ENCODE measurements at regions not wholly inside any gene's neighbourhood (a gene's known extent, or its start where the extent isn't known, plus 50 kb on each side); places are given as distances from the start of the nearest gene placed in this dataset.

DNA sequence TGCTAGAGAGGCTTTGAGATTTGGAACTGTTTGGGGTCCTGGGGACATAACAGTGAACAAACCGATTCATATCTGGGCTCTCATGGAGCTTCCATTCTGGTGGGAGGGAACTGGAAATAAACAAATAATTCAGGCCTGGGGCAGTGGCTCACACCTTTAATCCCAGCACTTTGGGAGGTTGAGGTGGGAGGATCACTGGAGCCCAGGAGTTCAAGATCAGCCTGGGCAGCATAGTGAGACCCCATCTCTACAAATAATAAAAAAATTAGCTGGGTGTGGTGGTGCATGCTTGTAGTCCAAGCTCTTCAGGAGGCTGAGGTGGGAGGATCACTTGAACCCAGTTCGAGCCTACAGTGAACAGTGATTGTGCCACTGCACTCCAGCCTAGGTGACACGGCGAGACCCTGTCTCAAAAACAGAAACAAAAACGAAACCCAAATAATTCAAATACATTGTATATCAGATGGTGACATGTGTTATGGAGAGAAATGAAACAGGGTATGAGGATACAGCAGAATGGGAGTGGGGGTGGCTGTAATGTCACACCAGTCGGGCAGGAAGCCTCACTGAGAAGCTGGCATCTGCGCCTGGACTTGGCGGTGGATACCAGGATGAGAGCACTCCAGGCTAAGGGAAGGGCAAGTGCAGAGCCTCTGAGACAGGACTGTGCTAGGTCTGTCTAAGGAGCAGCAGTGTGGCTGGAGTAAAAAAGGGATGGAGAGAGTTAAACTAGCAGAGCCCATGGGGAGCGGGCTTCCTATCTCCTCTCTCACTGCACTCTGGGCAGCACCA is 131.1 kb upstream of the ZNF536 start:
- no peaks in the 10 kb centered on the region for H3K9me3 ChIP-seq
- TF ChIP-seq EP300 (IDR thresholded peaks at IDR 0.05) (no peak), POLR2A (IDR thresholded peaks at IDR 0.05) (no peak)
- TF ChIP-seq, protein P1, sequence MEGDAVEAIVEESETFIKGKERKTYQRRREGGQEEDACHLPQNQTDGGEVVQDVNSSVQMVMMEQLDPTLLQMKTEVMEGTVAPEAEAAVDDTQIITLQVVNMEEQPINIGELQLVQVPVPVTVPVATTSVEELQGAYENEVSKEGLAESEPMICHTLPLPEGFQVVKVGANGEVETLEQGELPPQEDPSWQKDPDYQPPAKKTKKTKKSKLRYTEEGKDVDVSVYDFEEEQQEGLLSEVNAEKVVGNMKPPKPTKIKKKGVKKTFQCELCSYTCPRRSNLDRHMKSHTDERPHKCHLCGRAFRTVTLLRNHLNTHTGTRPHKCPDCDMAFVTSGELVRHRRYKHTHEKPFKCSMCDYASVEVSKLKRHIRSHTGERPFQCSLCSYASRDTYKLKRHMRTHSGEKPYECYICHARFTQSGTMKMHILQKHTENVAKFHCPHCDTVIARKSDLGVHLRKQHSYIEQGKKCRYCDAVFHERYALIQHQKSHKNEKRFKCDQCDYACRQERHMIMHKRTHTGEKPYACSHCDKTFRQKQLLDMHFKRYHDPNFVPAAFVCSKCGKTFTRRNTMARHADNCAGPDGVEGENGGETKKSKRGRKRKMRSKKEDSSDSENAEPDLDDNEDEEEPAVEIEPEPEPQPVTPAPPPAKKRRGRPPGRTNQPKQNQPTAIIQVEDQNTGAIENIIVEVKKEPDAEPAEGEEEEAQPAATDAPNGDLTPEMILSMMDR (IDR thresholded peaks at IDR 0.05), result no peak
- H3K36me3 ChIP-seq, result no peaks in the 10 kb centered on the region
- H3K27ac ChIP-seq, result no peak overlapping the region
- intact Hi-C loops (cut with DNase I), result no loop called here
- WGBS, 3 donors, result 83 to 90% (median 90%) methylated on average over 9 of the region's 9 CpGs
- no peak overlapping the region for H3K4me3 ChIP-seq
- no peak for DNase-seq
- no peaks in the 10 kb centered on the region for H3K4me1 ChIP-seq (ENCODE audit: insufficient read depth)
- no peaks in the 10 kb centered on the region for H3K27me3 ChIP-seq

DNA sequence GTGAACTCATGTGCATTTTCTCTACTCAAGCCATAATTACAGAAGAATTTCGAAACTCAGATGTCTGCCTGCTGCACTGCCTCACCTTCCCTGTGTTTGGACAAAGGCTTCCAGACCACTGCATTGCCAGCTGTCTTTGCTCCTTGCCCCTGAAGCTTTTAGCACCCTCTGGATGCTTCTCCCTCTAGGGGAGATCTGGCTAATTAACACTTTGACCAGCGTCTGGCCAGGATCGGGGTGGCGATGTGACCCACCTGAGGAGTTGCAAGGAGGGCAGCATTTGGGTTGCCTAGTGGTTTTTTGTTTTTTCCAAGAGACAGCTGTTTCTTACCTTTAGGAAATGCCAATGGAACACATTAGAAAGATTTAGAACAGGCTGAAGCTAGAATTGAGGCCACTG is 127.7 kb upstream of the ZNF536 start:
- no peak for DNase-seq
- Histone ChIP-seq H3K4me1 (ENCODE audit: insufficient read depth) (no peaks in the 10 kb centered on the region), H3K4me3 (no peak overlapping the region), H3K9me3 (no peaks in the 10 kb centered on the region), H3K27me3 (no peaks in the 10 kb centered on the region), H3K36me3 (no peaks in the 10 kb centered on the region), H3K27ac (no peak overlapping the region)
- WGBS, 3 donors, result 65 to 73% (median 65%) methylated on average over 4 of the region's 4 CpGs
- no peak for TF ChIP-seq POLR2A (IDR thresholded peaks at IDR 0.05)
- TF ChIP-seq, protein P1 (IDR thresholded peaks at IDR 0.05), result no peak
- no peak for TF ChIP-seq EP300 (IDR thresholded peaks at IDR 0.05)
- intact Hi-C loops (cut with DNase I), result no loop called here

DNA sequence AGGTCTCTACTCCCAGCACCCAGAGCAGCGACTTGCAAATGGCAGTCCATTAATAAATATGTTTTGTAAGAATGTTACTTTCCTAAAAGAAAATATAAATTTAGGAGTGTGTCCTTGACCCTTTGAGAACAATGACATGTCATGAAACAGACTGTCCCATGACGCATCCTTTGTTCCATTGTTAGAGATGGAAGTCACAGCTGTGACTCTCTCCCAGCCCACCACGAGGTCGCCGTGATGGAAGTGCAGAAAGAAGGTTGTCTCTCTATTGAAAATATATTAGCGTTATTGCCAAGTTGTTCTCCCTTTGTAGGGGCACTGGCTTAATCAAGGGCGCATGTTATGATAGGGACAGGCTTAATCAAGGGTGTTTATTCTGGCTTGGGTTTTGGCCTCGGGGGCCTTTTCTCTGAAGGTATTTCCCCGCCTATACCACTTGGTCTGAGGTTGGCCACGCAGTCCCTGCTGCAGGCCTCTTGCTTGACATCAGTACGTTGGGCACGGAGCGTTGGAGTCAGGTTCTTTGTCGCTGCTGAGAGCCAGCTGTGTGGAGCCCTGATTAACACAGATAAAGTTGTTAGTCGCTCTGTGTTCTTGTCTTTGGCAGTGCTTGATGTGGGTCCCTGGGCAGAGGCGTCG is 126.7 kb upstream of the ZNF536 start:
- TF ChIP-seq EP300 (IDR thresholded peaks at IDR 0.05) (no peak), POLR2A (IDR thresholded peaks at IDR 0.05) (no peak)
- TF ChIP-seq, protein P1 (IDR thresholded peaks at IDR 0.05), result no peak
- Histone ChIP-seq H3K9me3 (no peaks in the 10 kb centered on the region), H3K27ac (no peak overlapping the region), H3K36me3 (no peaks in the 10 kb centered on the region), H3K4me1 (ENCODE audit: insufficient read depth) (no peaks in the 10 kb centered on the region), H3K27me3 (no peaks in the 10 kb centered on the region), H3K4me3 (no peak overlapping the region)
- WGBS, 3 donors, result 86 to 89% (median 88%) methylated on average over 17 of the region's 17 CpGs
- intact Hi-C loops (cut with DNase I), result no loop called here
- DNase-seq, result no peak

DNA sequence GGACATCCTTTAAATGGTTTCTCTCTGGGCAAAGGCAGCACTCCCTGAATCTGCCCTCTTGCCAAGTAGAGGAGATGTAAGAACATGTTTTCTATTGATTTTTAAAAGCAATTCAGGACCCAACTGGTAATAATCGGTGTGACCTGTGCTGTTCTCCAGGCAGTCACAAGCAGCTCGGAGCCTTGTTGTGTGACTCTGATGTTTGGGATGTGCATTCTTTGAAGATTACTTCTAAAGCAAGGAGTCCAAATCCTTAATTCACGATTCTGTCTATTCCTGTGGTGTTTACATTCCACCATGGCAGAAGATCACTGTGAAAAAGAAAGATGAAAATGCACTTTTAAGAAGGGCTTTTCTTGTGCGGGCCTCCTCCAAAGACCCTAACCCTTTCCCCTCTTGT is 122.3 kb upstream of the ZNF536 start:
- H3K27ac ChIP-seq, result no peak overlapping the region
- H3K9me3 ChIP-seq, result no peaks in the 10 kb centered on the region
- H3K4me1 ChIP-seq (ENCODE audit: insufficient read depth), result no peaks in the 10 kb centered on the region
- intact Hi-C loops (cut with DNase I), result no loop called here
- TF ChIP-seq, protein P1 (IDR thresholded peaks at IDR 0.05), result no peak
- TF ChIP-seq POLR2A (IDR thresholded peaks at IDR 0.05), result no peak
- no peaks in the 10 kb centered on the region for H3K27me3 ChIP-seq
- H3K4me3 ChIP-seq, result no peak overlapping the region
- no peak for DNase-seq
- H3K36me3 ChIP-seq, result no peaks in the 10 kb centered on the region
- WGBS, 3 donors, result 13 to 39% (median 19%) methylated on average over 4 of the region's 4 CpGs
